Body of pancreas (tissue), 4 donors: ENCODE measurements at regions not wholly inside any gene's neighbourhood (a gene's known extent, or its start where the extent isn't known, plus 50 kb on each side); places are given as distances from the start of the nearest gene placed in this dataset.

Experiments used
- POLR2A ChIP-seq, 3 donors: fragments of 450-650 bp; IDR thresholded peaks; one replicate each; pipeline ENCODE4 v1.6.1; 2016; ENCODE audit warnings: antibody characterized with exemption in 3 of 3, mild to moderate bottlenecking in 2 of 3
- TF ChIP-seq, protein P1 (sequence below), 7 experiments: fragments of 450-650 bp in 4 of 7; fragments of 200-600 bp in 3 of 7; sonication (generic) in 3 of 7; IDR thresholded peaks; one replicate each; pipeline ENCODE4 v1.5.1; 2016 to 2019; ENCODE audit warnings: antibody characterized with exemption in 7 of 7

DNA sequence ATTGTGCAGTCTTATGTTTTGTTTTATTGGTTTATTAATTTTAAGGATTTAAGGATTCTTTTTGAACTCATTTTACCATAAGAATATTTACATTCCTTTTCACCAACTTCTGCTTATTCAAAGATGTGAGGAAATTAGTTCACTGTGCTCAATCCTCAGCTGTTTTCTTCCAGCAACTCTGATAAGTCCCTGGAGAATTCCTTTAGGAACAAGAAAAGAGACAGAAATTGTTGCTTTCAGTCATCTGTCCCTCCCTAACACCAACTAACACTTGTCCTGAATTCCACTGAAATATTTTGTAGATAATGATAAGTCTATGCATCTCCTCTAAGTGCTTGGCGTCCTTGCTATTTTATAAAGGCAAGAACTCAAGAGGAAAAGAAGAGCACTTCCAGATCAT lies 334.8 kb upstream of the MARCKS start:
- TF ChIP-seq, protein P1, sequence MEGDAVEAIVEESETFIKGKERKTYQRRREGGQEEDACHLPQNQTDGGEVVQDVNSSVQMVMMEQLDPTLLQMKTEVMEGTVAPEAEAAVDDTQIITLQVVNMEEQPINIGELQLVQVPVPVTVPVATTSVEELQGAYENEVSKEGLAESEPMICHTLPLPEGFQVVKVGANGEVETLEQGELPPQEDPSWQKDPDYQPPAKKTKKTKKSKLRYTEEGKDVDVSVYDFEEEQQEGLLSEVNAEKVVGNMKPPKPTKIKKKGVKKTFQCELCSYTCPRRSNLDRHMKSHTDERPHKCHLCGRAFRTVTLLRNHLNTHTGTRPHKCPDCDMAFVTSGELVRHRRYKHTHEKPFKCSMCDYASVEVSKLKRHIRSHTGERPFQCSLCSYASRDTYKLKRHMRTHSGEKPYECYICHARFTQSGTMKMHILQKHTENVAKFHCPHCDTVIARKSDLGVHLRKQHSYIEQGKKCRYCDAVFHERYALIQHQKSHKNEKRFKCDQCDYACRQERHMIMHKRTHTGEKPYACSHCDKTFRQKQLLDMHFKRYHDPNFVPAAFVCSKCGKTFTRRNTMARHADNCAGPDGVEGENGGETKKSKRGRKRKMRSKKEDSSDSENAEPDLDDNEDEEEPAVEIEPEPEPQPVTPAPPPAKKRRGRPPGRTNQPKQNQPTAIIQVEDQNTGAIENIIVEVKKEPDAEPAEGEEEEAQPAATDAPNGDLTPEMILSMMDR (IDR thresholded peaks at IDR 0.05): no peak
- TF ChIP-seq POLR2A (IDR thresholded peaks at IDR 0.05): no peak
